ENCODE measurements at regions not wholly inside any gene's neighbourhood (a gene's known extent, or its start where the extent isn't known, plus 50 kb on each side); places are given as distances from the start of the nearest gene placed in this dataset.
"Not testable (repeated sequence)": the region's sequence is repeated elsewhere in the genome, so short reads cannot be mapped to it uniquely, and the experiment has no call there.

DNA sequence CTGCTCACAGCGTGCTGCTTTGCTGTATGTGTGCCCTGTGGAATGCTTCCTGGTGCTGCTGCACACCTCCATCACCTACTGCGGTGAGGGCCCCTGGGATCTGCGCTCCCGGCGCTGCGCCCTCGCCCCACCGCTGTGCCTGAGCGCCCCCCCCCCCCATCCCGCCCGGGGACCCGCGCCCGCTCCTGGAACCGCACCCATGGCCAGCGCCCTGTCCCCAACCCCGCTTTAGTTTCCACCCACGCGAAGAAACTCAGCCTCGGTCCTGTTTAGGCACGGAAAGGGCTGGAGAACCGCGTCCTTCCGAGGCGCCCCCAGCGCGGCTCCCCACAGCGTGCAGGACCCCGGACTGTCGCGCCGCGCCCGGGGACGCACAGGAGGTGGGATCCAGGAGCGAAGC lies 265.5 kb downstream of the POTEB3 start:
- not testable (repeated sequence) for TF ChIP-seq CTCF (IDR thresholded peaks at IDR 0.05); MAX (IDR thresholded peaks at IDR 0.05); EP300 (IDR thresholded peaks at IDR 0.05); PHF8 (IDR thresholded peaks at IDR 0.05; ENCODE audit: borderline replicate concordance, low read depth)

Measured in A549 (cell line).